H1 (cell line): ENCODE measurements at regions not wholly inside any gene's neighbourhood (a gene's known extent, or its start where the extent isn't known, plus 50 kb on each side); places are given as distances from the start of the nearest gene placed in this dataset.

Experiments
- BRCA1 ChIP-seq: IDR thresholded peaks from 2 replicates; pipeline ENCODE4 v1.6.1; 2012; ENCODE audit warnings: low read depth, low read length, improper control_type of control experiment
- GABPA ChIP-seq: IDR thresholded peaks from 2 replicates; pipeline ENCODE4 v1.6.1; 2011; ENCODE audit warnings: mild to moderate bottlenecking, low read length, moderate library complexity, borderline replicate concordance; ENCODE audit not compliant: insufficient read depth
- KDM4A ChIP-seq: IDR thresholded peaks from one replicate; pipeline ENCODE4 v1.7.1; 2012; ENCODE audit warnings: low read depth, mild to moderate bottlenecking, moderate library complexity, low read length, inconsistent platforms; ENCODE audit not compliant: severe bottlenecking
- POLR2A ChIP-seq, 2 experiments: IDR thresholded peaks; 1 replicate in 1 of 2; 2 replicates in 1 of 2; pipeline ENCODE4 v1.6.1; 2011; ENCODE audit warnings: low read depth in 2 of 2, low read length in 2 of 2, mild to moderate bottlenecking in 2 of 2; ENCODE audit errors: control extremely low read depth in 1 of 2
- RNF2 ChIP-seq: fragments of 200-900, 300-1000 bp; sonication (generic); IDR thresholded peaks from 2 replicates; pipeline ENCODE4 v1.7.1; 2016; ENCODE audit warnings: borderline replicate concordance, low read depth, mild to moderate bottlenecking, antibody characterized with exemption, low read length; ENCODE audit not compliant: poor library complexity, severe bottlenecking; ENCODE audit errors: missing control alignments
- TF ChIP-seq, protein P1 (sequence below): fragments of 300-600 bp; sonication (generic); IDR thresholded peaks from 2 replicates; pipeline ENCODE4 v1.7.1; 2012; ENCODE audit warnings: low read length, moderate library complexity, mild to moderate bottlenecking, inconsistent platforms; ENCODE audit not compliant: insufficient replicate concordance

DNA sequence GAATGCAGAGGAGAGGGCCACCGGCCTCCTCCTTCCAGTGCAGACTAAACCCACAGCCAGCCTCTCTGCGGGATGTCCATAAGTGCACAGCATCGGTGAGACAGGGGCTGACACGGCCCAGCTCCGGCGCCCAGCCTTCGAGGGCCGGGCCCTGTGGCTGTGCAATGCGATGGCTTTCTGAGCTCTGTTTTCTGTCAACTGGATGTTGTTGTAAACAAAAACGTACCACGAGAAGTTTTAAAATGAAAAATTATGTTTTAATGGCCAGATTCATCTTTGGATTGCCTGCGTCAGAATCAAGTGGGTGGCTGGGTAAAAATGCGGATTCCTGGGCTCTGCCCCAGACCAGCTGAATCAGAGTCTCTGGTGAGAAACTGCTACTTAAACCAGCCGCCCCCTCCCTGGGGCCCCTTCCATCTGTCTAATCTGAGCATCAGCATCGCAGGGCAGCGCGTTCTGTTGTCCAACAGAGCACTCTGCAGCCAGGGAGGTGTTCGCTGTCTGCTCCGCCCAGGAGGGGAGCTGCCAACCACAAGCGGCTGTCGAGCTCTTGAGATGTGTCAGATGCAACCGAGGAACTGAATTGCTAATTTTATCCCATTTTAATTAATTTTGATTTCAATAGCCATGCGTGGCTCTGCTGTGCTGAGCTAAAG, 133.4 kb downstream of the RFLNA start (continued):
- TF ChIP-seq, protein P1, sequence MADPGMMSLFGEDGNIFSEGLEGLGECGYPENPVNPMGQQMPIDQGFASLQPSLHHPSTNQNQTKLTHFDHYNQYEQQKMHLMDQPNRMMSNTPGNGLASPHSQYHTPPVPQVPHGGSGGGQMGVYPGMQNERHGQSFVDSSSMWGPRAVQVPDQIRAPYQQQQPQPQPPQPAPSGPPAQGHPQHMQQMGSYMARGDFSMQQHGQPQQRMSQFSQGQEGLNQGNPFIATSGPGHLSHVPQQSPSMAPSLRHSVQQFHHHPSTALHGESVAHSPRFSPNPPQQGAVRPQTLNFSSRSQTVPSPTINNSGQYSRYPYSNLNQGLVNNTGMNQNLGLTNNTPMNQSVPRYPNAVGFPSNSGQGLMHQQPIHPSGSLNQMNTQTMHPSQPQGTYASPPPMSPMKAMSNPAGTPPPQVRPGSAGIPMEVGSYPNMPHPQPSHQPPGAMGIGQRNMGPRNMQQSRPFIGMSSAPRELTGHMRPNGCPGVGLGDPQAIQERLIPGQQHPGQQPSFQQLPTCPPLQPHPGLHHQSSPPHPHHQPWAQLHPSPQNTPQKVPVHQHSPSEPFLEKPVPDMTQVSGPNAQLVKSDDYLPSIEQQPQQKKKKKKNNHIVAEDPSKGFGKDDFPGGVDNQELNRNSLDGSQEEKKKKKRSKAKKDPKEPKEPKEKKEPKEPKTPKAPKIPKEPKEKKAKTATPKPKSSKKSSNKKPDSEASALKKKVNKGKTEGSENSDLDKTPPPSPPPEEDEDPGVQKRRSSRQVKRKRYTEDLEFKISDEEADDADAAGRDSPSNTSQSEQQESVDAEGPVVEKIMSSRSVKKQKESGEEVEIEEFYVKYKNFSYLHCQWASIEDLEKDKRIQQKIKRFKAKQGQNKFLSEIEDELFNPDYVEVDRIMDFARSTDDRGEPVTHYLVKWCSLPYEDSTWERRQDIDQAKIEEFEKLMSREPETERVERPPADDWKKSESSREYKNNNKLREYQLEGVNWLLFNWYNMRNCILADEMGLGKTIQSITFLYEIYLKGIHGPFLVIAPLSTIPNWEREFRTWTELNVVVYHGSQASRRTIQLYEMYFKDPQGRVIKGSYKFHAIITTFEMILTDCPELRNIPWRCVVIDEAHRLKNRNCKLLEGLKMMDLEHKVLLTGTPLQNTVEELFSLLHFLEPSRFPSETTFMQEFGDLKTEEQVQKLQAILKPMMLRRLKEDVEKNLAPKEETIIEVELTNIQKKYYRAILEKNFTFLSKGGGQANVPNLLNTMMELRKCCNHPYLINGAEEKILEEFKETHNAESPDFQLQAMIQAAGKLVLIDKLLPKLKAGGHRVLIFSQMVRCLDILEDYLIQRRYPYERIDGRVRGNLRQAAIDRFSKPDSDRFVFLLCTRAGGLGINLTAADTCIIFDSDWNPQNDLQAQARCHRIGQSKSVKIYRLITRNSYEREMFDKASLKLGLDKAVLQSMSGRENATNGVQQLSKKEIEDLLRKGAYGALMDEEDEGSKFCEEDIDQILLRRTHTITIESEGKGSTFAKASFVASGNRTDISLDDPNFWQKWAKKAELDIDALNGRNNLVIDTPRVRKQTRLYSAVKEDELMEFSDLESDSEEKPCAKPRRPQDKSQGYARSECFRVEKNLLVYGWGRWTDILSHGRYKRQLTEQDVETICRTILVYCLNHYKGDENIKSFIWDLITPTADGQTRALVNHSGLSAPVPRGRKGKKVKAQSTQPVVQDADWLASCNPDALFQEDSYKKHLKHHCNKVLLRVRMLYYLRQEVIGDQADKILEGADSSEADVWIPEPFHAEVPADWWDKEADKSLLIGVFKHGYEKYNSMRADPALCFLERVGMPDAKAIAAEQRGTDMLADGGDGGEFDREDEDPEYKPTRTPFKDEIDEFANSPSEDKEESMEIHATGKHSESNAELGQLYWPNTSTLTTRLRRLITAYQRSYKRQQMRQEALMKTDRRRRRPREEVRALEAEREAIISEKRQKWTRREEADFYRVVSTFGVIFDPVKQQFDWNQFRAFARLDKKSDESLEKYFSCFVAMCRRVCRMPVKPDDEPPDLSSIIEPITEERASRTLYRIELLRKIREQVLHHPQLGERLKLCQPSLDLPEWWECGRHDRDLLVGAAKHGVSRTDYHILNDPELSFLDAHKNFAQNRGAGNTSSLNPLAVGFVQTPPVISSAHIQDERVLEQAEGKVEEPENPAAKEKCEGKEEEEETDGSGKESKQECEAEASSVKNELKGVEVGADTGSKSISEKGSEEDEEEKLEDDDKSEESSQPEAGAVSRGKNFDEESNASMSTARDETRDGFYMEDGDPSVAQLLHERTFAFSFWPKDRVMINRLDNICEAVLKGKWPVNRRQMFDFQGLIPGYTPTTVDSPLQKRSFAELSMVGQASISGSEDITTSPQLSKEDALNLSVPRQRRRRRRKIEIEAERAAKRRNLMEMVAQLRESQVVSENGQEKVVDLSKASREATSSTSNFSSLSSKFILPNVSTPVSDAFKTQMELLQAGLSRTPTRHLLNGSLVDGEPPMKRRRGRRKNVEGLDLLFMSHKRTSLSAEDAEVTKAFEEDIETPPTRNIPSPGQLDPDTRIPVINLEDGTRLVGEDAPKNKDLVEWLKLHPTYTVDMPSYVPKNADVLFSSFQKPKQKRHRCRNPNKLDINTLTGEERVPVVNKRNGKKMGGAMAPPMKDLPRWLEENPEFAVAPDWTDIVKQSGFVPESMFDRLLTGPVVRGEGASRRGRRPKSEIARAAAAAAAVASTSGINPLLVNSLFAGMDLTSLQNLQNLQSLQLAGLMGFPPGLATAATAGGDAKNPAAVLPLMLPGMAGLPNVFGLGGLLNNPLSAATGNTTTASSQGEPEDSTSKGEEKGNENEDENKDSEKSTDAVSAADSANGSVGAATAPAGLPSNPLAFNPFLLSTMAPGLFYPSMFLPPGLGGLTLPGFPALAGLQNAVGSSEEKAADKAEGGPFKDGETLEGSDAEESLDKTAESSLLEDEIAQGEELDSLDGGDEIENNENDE, result no peak
- TF ChIP-seq RNF2 (no peak), GABPA (no peak), BRCA1 (no peak), KDM4A (no peak), POLR2A (IDR thresholded peaks at IDR 0.05; ENCODE audit: control extremely low read depth in 1 of 2, low read depth in 2 of 2, low read length in 2 of 2) (no peak)
